Neural progenitor cell (in vitro differentiated cells): ENCODE measurements at regions not wholly inside any gene's neighbourhood (a gene's known extent, or its start where the extent isn't known, plus 50 kb on each side); places are given as distances from the start of the nearest gene placed in this dataset.

Source experiments
- CTCF ChIP-seq: fragments of 200-600 bp; sonication (generic); IDR thresholded peaks from 2 replicates; pipeline ENCODE4 v1.5.1; 2017; ENCODE audit warnings: antibody characterized with exemption, mild to moderate bottlenecking
- EZH2 ChIP-seq: fragments of 200-600 bp; sonication (generic); IDR thresholded peaks from 2 replicates; pipeline ENCODE4 v1.6.1; 2017; ENCODE audit warnings: antibody characterized with exemption, mild to moderate bottlenecking, moderate library complexity

- TF ChIP-seq CTCF (no peak), EZH2 (no peak)
Measured at GRCh38 chr6:21457647-21458046, 135.9 kb upstream of the SOX4 start.
